GM21576 (cell line): ENCODE measurements at regions not wholly inside any gene's neighbourhood (a gene's known extent, or its start where the extent isn't known, plus 50 kb on each side); places are given as distances from the start of the nearest gene placed in this dataset.

Source experiments
- ATAC-seq: cut with Tn5 transposase; IDR thresholded peaks from one replicate; pipeline ENCODE4 v1.9.1; 2021; ENCODE audit warnings: mild to moderate bottlenecking, moderate library complexity; ENCODE audit not compliant: unreplicated experiment

DNA sequence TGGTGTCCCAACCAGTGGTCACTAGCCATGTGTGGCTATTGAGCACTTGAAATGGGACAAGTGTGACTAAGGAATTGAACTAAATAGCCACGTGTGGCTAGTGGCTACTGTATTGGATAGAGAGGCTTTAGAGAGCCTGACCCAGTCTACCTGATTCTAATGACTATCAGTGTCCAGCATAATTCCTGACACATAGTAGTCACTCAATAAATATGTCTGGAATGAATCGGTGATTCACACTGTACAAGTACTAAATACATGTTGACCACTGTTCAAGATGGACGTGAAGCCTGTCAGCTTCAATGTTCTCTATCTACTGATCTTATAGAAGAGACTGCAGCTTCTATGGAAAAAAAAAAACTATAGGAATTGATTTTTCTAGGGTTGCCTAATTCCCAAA lies 57.7 kb upstream of the MAST4 start:
- ATAC-seq: no peak

DNA sequence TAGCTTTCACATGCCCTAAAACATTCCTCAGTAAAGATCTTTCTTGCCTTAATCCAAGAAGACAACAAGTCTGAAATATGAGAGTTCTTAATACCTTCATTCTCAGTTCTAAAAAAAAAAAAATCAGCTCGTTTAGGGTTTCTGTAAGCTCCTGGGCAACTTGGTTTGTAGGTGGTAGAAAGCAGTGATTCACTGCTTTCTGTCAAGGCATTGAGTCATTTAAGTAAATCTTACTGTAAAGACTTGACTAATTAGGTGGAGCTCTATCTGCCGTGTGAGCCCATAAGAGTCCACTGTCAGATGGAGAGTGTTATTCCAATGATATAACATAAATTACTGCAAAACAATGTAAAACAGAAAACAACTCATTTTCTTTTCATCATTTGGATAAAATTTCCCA lies 56.1 kb upstream of the MAST4 start:
- no peak for ATAC-seq

DNA sequence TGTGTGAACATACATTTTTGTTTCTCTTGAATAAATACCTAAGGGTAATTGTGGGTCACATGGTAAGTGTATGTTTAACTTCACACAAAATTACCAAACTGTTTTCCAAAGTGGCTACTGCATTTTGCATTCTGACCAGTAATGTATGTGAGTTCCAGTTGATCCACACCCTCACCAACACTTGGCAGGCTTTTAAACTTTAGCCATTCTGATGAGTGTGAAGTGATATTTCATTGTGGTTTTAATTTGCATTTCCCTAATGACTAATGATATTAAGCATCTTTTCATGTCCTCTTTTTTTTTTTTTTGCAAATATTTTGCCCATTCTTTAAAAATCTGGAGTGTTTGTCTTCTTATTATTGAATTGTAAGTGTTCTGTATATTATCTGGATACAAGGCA lies 53.5 kb upstream of the MAST4 start:
- ATAC-seq: no peak
